NCI-H187 treated with DMSO at 0.1 percent for 48 hours (cell line): ENCODE measurements at regions not wholly inside any gene's neighbourhood (a gene's known extent, or its start where the extent isn't known, plus 50 kb on each side); places are given as distances from the start of the nearest gene placed in this dataset.

Experiments
- DNase-seq: peaks from one replicate; lab custom pipeline; 2025; lab: John Stamatoyannopoulos, UW

- peak; percentile 59 for DNase-seq
Observed at GRCh38 chr20:12371990-12372389, 454.3 kb downstream of the BTBD3 start.

- no peak for DNase-seq
Observed at GRCh38 chr20:12372557-12372956, 454.9 kb downstream of the BTBD3 start.

- DNase-seq, result no peak
Observed at GRCh38 chr20:12375967-12376366, 458.3 kb downstream of the BTBD3 start.

- DNase-seq, result no peak
Observed at GRCh38 chr20:12383821-12384220, 466.1 kb downstream of the BTBD3 start.

- DNase-seq, result no peak
Observed at GRCh38 chr20:12386821-12387220, 469.1 kb downstream of the BTBD3 start.

GRCh38 chr20:12391099-12391498 lies 473.4 kb downstream of the BTBD3 start:
- DNase-seq, result no peak

GRCh38 chr20:12394786-12395185 lies 477.1 kb downstream of the BTBD3 start:
- no peak for DNase-seq

GRCh38 chr20:12395353-12395752 lies 477.7 kb downstream of the BTBD3 start:
- no peak for DNase-seq

GRCh38 chr20:12395760-12396159 lies 478.1 kb downstream of the BTBD3 start:
- no peak for DNase-seq

GRCh38 chr20:12399110-12399836 lies 481.6 kb downstream of the BTBD3 start:
- DNase-seq, result no peak

GRCh38 chr20:12404941-12405340 lies 487.2 kb downstream of the BTBD3 start:
- no peak for DNase-seq

- DNase-seq, result no peak
Observed at GRCh38 chr20:12406978-12407377, 489.3 kb downstream of the BTBD3 start.

- no peak for DNase-seq
Observed at GRCh38 chr20:12409501-12409900, 491.8 kb downstream of the BTBD3 start.

- no peak for DNase-seq
Observed at GRCh38 chr20:12410783-12411182, 493.1 kb downstream of the BTBD3 start.

GRCh38 chr20:12411246-12411940 lies 493.7 kb downstream of the BTBD3 start:
- no peak for DNase-seq

GRCh38 chr20:12413116-12413515 lies 495.4 kb downstream of the BTBD3 start:
- no peak for DNase-seq

GRCh38 chr20:12414446-12415274 lies 497.0 kb downstream of the BTBD3 start:
- DNase-seq, result no peak

- no peak for DNase-seq
Observed at GRCh38 chr20:12416281-12416680, 498.6 kb downstream of the BTBD3 start.

GRCh38 chr20:12433724-12434123 lies 516.0 kb downstream of the BTBD3 start:
- DNase-seq, result no peak

- no peak for DNase-seq
Observed at GRCh38 chr20:12434672-12435071, 517.0 kb downstream of the BTBD3 start.

GRCh38 chr20:12435268-12435667 lies 517.6 kb downstream of the BTBD3 start:
- no peak for DNase-seq

- DNase-seq, result no peak
Observed at GRCh38 chr20:12453711-12454110, 536.0 kb downstream of the BTBD3 start.

GRCh38 chr20:12455148-12455547 lies 537.5 kb downstream of the BTBD3 start:
- no peak for DNase-seq
